Stimulated activated CD8-positive, alpha-beta memory T cell treated with anti-CD3 and anti-CD28 coated beads, Interleukin-4, amount 100 ng/mL, for 24 hours (primary cell): ENCODE measurements at regions not wholly inside any gene's neighbourhood (a gene's known extent, or its start where the extent isn't known, plus 50 kb on each side); places are given as distances from the start of the nearest gene placed in this dataset.
"Not testable (repeated sequence)": the region's sequence is repeated elsewhere in the genome, so short reads cannot be mapped to it uniquely, and the experiment has no call there.

Experiments
- DNase-seq: peaks from one replicate; pipeline ENCODE4 v3.0.0-alpha.2; 2020; ENCODE audit warnings: low read depth

DNA sequence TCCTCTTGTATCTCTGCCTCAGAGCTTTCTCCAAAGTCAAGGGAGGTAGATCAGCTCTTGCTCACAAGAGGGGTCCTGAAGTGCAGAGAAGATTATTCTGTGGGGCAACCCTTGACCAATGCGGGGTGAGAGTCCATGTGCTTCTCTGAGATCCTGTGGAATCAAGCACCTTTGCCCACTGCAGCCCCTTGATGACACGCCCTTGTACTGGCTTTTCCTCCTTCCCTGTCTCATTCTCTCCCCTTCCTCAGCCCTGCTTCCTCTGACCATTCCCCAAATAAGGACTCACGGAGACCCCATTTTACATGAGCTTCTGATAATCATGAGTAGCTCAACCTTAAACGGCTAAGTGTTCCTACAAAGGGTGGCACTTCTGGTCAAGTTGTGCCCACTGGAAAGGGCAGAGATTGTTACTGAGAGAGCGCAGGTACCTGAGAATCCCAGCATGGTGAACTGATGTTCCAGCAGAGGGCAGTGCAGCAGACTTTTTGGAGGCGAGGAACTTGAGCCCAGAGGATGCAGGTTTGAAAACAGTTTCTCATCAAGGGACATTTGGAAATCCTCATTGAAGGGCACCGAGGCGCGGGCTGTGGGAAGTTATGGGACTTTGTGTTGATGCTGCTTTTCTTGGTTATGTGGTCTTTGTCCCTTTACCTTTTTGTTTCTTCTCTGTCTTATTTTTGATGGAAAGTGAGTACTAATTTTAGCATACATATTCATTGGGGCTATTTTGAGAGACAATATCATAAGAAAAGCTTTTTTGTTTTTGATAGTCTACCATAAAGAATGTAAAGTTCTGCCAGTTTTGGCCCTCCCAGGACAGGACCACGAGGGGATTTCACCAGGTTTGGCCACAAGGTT, 201.3 kb downstream of the RBM46 start:
- peak; percentile 3 for DNase-seq

GRCh38 chr4:154983714-154984113, 202.6 kb downstream of the RBM46 start:
- DNase-seq: no peak

- no peak for DNase-seq
These were observed 203.1 kb downstream of the RBM46 start for GRCh38 chr4:154984148-154984547.

GRCh38 chr4:154984616-154985015, 203.5 kb downstream of the RBM46 start:
- no peak for DNase-seq

DNA sequence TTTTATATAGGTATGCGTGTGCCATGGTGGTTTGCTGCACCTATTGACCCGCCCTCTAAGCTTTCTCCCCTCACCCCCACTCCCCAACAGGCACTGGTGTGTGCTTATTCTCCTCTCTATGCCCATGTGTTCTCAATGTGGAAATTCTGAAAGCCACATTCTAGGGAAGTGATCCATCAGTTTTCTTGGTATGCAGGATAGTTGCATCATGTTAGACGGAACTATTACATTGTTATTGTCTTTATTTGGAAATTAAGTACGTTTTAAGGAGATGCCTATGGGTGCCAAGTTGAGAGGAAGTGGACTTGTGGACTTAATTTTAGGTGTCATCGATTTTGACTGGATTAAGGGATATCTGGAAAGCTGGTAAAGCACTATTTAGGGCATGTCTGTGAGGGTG, 204.6 kb downstream of the RBM46 start:
- no peak for DNase-seq

DNA sequence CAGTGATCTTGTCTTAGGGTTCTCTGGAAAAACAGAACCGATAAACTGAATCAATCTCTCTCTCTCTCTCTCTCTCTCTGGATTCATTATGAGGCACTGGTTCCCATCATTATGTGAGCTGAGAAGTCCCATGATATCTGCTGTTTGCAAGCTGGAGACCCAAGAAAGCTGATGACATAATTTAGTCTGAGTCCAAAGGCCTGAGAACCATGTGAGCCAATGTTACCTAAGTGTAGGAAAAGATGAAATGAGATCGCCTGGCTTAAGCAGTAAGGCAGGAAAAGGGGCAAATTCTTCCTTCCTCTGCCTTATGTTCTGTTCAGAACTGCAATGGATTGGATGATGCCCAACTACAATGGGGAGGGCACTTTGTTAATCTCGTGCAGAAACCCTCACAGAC, 207.4 kb downstream of the RBM46 start:
- DNase-seq: no peak

GRCh38 chr4:154989511-154989910, 208.4 kb downstream of the RBM46 start:
- no peak for DNase-seq

- not testable (repeated sequence) for DNase-seq
These were observed 210.6 kb upstream of the NPY2R start for GRCh38 chr4:154997866-154998265.

DNA sequence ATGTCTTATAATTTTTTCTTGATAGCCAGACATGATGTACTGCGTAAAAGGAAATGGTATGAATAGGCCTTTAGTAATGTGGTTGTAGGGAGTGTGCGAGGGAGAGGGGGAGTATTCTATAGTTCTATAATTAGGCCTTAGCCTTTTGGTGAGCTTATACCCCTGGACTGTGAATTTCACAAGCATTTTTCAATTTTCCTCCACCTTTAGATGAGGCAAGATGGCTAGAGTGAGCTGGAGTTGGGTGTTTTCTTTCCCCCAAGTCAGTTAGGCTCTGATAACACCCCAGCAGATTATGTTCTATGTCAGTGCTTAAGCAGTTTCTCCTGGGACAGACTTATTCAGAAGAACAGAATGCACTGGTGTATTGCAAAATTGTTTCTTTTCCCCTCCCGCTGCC, 210.2 kb upstream of the NPY2R start:
- no peak for DNase-seq

DNA sequence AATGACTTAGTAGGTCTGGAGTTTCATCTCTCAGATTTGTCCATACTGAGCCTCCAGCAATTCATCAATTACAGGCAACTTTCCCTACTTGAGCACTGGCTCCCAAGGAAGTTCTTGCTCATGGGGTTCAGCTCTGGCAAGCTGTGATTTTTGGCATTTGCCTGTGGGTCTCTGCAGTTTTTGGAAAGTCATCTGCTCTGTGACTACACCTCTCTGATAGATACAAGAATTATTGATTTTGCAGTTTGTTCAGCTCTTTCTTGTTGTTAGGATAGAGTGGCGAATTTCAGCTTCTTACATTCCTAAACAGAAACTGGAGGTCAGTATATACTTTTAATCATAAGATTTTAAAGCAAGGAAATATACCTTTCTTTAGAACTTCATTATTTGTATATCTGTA, 209.7 kb upstream of the NPY2R start:
- DNase-seq: no peak

- DNase-seq: no peak
These were observed 208.4 kb upstream of the NPY2R start for GRCh38 chr4:154999950-155000578.

- no peak for DNase-seq
These were observed 207.2 kb upstream of the NPY2R start for GRCh38 chr4:155001251-155001650.

DNA sequence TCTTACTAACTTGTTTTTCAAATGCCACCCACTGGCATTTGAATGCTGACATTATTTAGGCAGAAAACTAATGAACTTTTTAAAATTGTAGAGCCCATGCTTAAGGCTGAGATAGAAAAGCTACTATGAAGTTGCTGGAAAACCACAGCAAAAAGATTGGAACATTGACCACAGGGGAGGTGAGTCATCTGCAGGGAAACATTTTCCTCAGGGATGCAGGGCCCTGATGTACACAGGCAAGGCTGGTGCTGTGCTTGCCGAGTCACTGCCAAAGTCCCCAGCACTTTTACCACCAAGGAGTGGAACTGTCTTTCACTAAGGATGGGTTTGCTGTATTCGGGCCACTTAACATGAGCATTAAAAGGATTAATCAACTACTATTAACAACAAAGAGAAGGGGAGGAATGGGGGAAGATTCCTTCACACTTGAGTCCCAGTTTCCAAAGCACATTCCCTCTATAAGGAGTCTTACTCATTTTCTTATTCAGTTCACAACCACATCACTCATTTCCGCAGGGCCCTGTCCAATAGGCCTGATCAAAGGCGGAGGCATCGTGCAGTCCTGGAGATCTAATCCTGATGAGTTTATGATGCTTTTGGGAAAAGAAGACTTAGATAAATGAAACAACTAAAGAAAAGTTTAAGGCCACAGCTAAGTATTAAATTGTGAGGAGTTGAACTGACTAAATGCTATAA, 202.9 kb upstream of the NPY2R start:
- DNase-seq: no peak

GRCh38 chr4:155007660-155008176, 200.7 kb upstream of the NPY2R start:
- no peak for DNase-seq

GRCh38 chr4:155008389-155008788, 200.0 kb upstream of the NPY2R start:
- DNase-seq: no peak

DNA sequence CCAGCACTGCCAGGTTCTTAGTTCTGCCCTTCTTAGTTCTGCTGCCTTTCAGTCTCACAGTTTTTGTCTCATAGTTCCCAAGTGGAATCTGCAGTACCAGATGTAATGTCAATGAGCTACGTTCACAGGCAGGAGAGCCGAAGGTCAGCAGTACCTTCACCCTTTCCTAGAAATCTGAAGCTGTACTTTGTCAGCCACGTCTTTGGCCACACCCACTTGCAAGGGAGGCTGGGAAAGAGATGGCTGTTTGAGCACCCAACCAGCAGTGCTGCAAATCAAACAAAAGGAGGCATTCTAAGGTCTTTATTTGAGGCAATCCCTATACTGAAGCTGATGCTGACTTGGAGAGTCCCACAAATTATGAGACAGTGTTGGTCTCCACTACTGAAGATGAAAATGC, 199.1 kb upstream of the NPY2R start:
- no peak for DNase-seq

DNA sequence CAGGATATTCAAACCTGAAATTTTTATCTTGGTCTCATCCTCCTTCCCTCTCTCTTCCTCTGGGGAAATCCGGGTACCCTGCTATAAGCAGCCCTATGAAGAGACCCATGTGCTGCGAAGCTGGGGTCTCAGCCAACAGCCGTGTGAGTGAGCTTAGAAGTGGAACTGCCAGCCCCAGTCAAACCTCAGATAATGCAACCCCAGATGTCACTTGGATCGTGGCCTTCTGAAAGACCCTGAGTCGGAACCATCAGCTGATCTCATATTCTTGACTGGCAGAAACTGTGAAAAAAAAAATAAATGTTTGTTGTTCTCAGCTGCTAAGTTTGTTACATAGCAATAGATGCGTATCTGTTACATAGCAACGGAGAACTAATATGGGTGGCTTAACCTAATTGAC, 198.1 kb upstream of the NPY2R start:
- no peak for DNase-seq

DNA sequence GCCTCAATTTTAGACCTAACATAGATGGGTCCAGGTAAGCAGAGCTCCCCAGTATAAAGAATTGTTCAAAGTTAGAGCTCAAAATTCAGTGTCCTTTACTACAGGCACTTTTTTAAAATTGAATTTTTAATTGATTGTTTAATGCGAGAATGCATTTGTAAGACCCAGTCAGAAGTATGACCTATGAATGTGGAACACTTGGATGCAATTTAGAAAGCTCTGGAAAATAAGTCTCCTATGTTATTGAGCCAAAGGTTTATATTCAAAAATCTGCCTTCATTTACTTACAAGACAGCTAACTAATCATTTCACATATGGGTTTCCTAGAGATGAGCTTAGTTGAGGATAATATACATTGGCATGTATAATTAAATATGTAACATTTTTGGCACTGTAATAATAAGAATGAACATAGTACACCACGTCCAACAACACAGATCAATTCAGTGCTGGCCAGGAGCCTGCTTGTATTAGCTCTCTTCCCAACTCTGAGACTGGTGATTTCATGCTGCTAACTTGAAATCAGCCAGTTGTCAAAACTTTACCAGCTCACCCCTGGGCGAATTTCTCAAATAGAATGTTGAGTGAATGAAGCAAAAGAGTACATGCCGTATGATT, 197.2 kb upstream of the NPY2R start:
- DNase-seq: no peak

- DNase-seq: no peak
These were observed 196.0 kb upstream of the NPY2R start for GRCh38 chr4:155012469-155012868.

GRCh38 chr4:155017426-155017825, 191.0 kb upstream of the NPY2R start:
- no peak for DNase-seq

- DNase-seq: peak; percentile 0
These were observed 182.5 kb upstream of the NPY2R start for GRCh38 chr4:155025762-155026457.

DNA sequence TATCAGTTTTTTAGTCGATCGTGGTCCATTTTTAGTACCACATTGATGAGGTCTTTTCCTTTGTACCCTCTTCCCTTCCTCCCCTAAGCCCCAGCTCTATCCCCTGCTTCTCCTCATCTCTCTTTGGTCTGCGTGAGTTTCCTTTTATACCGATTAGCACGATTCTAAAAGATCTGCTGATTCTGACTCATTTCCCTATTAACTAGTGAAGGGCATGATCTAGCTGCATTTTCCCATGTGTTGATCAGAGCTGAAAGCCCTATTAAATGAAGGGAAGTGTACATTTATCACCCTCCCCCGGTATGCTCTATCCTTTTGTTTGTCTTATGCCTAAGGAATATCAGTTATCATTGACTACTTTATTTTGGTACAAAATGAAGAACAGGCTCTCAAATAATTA, 181.7 kb upstream of the NPY2R start:
- DNase-seq: no peak
